Activated T-cell treated with anti-CD3 and anti-CD28 coated beads for 4 hours (primary cell): ENCODE measurements at regions not wholly inside any gene's neighbourhood (a gene's known extent, or its start where the extent isn't known, plus 50 kb on each side); places are given as distances from the start of the nearest gene placed in this dataset.
A peak's percentile ranks its signal among the peaks of the same experiment; 100 is the strongest.
"Not testable (repeated sequence)": the region's sequence is repeated elsewhere in the genome, so short reads cannot be mapped to it uniquely, and the experiment has no call there.

Experiments used
- DNase-seq: peaks from one replicate; pipeline ENCODE4 v3.0.0-alpha.2; 2020

GRCh38 chr6:15008269-15008668 lies 237.6 kb upstream of the JARID2 start:
- DNase-seq: no peak

DNA sequence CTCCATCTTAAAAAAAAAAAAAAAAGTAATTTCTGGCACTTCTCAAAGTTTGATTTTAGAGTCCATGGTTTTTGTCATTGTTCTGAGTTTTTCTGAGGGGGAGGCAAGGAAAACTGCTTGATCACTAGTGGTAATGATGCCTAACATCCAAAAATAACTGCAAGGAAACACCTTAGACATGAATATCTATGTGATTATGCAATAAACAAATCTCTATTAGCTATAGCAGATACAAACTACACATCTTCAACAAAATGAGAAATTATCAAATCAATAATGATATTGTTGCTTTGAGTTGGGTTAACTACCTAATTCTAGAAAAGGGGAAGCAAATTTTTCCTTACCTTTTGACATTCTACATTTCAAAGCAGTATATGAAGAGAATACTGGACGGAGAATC lies 230.9 kb upstream of the JARID2 start:
- no peak for DNase-seq

- no peak for DNase-seq
These were observed 229.1 kb upstream of the JARID2 start for GRCh38 chr6:15016813-15017212.

DNA sequence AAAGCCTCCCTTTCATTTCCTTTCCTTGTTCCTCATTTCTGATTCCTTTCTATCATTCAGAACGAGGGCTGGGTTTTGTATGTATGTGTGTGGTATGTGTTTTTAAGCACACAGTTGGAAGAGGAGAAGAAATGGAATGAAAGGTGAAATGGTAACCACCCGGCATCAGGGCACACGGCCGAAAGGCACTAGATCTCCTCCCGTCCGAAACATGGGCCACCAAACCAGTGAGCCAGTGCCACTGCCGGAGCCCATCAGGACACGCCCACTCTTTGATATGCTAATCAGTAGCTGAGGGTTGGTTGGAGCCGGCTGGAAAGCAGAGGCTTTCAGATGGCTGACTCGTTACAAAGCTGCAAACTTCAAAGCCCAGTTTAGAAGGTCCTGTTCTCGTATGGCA lies 228.6 kb upstream of the JARID2 start:
- no peak for DNase-seq

- DNase-seq: no peak
These were observed 228.1 kb upstream of the JARID2 start for GRCh38 chr6:15017803-15018202.

GRCh38 chr6:15020119-15020770 lies 225.6 kb upstream of the JARID2 start:
- no peak for DNase-seq

DNA sequence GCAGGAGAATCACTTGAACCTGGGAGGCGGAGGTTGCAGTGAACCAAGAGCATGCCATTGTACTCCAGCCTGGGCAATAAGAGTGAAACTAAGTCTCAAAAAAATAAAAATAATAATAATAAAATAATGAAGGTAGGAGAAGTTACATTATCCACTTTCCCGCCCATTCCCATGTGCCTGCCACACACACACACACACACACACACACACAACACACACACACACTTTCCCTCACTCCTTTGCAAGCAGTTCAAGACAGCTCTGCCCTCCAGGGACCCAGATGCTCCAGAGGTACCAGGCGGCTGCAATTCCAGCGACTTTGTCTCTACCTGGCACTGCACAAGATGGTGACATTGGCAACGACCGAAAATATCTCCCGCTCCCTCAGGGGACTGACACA lies 224.8 kb upstream of the JARID2 start:
- DNase-seq: no peak

DNA sequence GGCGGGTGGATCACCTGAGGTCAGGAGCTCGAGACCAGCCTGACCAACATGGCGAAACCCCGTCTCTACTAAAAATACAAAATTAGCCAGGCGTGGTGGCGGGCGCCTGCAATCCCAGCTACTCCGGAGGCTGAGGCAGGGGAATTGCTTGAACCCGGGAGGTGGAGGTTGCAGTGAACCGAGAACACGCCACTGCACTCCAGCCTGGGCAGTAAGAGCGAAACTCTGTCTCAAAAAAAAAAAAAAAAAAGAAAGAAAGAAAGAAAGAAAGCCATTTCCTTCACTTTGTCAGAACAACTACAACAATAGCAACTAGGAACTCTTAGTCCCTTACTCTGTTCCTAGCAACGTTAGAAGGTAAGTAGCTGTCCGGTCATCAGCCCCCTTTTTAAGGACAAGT lies 222.9 kb upstream of the JARID2 start:
- not testable (repeated sequence) for DNase-seq

DNA sequence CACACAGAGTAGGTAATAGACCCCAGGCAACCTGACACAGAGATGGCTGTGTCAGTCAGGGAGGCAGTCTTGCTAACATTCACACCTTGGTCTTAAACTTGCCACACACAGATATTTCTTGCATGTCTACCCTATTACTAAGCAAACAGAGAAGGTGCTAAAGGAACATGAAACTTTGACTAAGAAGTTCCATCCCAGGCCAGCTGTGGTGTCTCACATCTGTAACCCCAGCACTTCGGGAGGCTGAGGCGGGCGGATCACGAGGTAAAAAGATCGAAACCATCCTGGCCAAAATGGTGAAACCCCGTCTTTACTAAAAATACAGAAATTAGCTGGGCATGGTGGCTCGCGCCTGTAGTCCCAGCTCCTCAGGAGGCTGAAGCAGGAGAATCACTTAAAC lies 222.4 kb upstream of the JARID2 start:
- peak; percentile 4 for DNase-seq

GRCh38 chr6:15025446-15025845 lies 220.4 kb upstream of the JARID2 start:
- DNase-seq: no peak

- no peak for DNase-seq
These were observed 219.0 kb upstream of the JARID2 start for GRCh38 chr6:15026832-15027231.

DNA sequence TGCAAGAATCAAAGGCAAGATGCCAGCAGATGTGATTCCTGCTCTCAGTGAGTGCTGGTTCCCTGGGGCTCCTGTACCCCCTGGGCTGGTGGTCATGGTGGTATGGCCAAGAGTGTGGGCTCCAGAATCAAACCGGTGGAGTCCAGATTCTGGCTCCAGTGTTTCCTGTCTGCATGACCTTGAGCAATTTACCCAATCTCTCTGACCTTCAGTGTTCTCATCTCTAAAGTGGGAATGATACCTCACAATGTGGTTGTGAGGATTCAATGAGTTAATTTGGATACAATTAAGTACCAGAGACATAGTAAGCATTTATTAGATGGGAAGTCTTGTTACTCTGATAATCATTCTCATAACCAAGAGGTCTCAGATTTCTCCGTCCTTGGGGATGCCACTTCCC lies 218.4 kb upstream of the JARID2 start:
- no peak for DNase-seq

DNA sequence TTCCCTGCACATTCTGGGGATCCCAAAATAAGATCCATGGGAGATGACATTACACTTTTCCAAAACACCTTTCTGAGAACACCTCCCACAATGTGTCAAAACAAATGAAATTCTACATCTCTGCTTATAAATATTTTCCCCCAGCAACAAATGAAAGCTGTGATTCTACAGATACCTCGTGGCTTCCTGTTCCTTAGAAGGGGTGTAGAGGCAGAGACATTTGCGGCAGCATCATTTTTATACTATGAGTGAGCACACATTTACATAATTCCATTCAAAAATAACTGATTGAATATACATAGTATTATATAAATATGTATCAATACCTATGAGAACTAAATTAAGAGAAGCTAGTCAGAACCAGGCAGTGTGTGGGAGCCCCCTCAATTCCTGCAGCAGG lies 213.9 kb upstream of the JARID2 start:
- no peak for DNase-seq

DNA sequence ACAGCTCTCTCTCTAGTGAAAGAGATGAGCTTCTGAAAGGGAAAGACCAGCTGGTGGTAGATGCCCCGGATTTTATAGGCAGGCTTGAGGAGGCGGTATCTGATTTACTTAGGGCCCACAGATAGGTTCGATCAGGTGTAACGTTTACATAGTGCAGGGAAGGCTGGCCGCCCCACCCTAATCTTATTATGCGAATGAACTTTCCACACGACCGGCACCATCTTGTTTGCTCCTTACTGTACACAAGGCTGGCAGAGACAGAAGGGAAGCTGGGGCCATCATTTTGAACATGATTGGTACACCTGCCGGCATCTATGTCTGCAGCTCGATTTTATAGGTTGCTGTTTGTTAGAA lies 212.0 kb upstream of the JARID2 start:
- no peak for DNase-seq

- DNase-seq: no peak
These were observed 209.1 kb upstream of the JARID2 start for GRCh38 chr6:15036690-15037245.

GRCh38 chr6:15037253-15037652 lies 208.6 kb upstream of the JARID2 start:
- DNase-seq: no peak

- DNase-seq: no peak
These were observed 207.7 kb upstream of the JARID2 start for GRCh38 chr6:15038013-15038791.

- DNase-seq: no peak
These were observed 206.7 kb upstream of the JARID2 start for GRCh38 chr6:15039136-15039535.

GRCh38 chr6:15042938-15043337 lies 202.9 kb upstream of the JARID2 start:
- no peak for DNase-seq

GRCh38 chr6:15044146-15044882 lies 201.6 kb upstream of the JARID2 start:
- no peak for DNase-seq

GRCh38 chr6:15044948-15045347 lies 200.9 kb upstream of the JARID2 start:
- DNase-seq: no peak

GRCh38 chr6:15046751-15047150 lies 199.1 kb upstream of the JARID2 start:
- no peak for DNase-seq

GRCh38 chr6:15048367-15048766 lies 197.5 kb upstream of the JARID2 start:
- DNase-seq: no peak
